Erythroblast (primary cell): ENCODE measurements at regions not wholly inside any gene's neighbourhood (a gene's known extent, or its start where the extent isn't known, plus 50 kb on each side); places are given as distances from the start of the nearest gene placed in this dataset.

Experiments
- GATA1 ChIP-seq: IDR thresholded peaks from 2 replicates; pipeline ENCODE4 v1.6.1; 2011; ENCODE audit warnings: low read depth, mild to moderate bottlenecking, control low read depth, low read length, moderate library complexity
- POLR2A ChIP-seq: IDR thresholded peaks from 2 replicates; pipeline ENCODE4 v1.6.1; 2011; ENCODE audit warnings: mild to moderate bottlenecking, low read length

GRCh38 chr9:115296831-115297565 lies 179.0 kb upstream of the TNC start:
- TF ChIP-seq POLR2A (no peak), GATA1 (no peak)
